Ovary (tissue), 7 donors: ENCODE measurements at regions not wholly inside any gene's neighbourhood (a gene's known extent, or its start where the extent isn't known, plus 50 kb on each side); places are given as distances from the start of the nearest gene placed in this dataset.

Experiments used
- DNase-seq, 5 donors: peaks; one replicate each; pipeline ENCODE4 v3.0.0-alpha.2; 2019 to 2020
- H3K27ac ChIP-seq, 2 donors: fragments of 200-600 bp; one replicate each; pipeline versions ENCODE4 v1.5.1 to v1.8.0; 2019 to 2022
- H3K27me3 ChIP-seq: fragments of 200-600 bp; one replicate; pipeline ENCODE4 v1.8.0; 2022
- H3K36me3 ChIP-seq: fragments of 200-600 bp; sonication (generic); one replicate; pipeline ENCODE4 v1.5.1; 2019
- H3K4me1 ChIP-seq: one replicate; pipeline ENCODE4 v1.8.1; 2013; ENCODE audit warnings: mild to moderate bottlenecking, moderate library complexity; ENCODE audit not compliant: insufficient read depth
- H3K4me3 ChIP-seq: fragments of 200-600 bp; sonication (generic); one replicate; pipeline ENCODE4 v1.5.1; 2017
- H3K9me3 ChIP-seq, 2 donors: fragments of 200-600 bp in 1 of 2; sonication (generic) in 1 of 2; one replicate each; pipeline versions ENCODE4 v1.5.1 to v1.8.1; 2013 to 2019; ENCODE audit warnings: mild to moderate bottlenecking in 1 of 2, moderate library complexity in 1 of 2
- EP300 ChIP-seq: sonication (generic); formaldehyde crosslinking; IDR thresholded peaks from one replicate; pipeline ENCODE4 v1.6.1; 2017; ENCODE audit warnings: antibody characterized with exemption
- POLR2A ChIP-seq: fragments of 450-650 bp; IDR thresholded peaks from one replicate; pipeline ENCODE4 v1.6.1; 2017; ENCODE audit warnings: antibody characterized with exemption, mild to moderate bottlenecking, moderate library complexity
- WGBS, 3 donors: extraction: QIAGEN DNeasy Blood & Tissue Kit in 1 of 3; methylation state at CpG; one replicate each; pipeline versions ENCODE4 v1.1.5 to v1.1.7; 2013 to 2017; 5-methylcytosine and 5-hydroxymethylcytosine counted together
- intact Hi-C, 4 donors: fragments of 100-400 bp; cut with DNase I; formaldehyde crosslinking; loops; one replicate each; pipeline versions ENCODE4 v1.11.0 to v1.15.1; 2022 to 2023
- TF ChIP-seq, protein P1 (sequence below), 3 donors: fragments of 450-650 bp in 2 of 3; fragments of 200-600 bp in 1 of 3; IDR thresholded peaks; one replicate each; pipeline versions ENCODE4 v1.5.1 to v1.8.0; 2016 to 2022; ENCODE audit warnings: antibody characterized with exemption in 3 of 3, mild to moderate bottlenecking in 1 of 3
- donor health status: DM: no; HTN: no; CAD: no; lungs with moderate emphysema.
- donor health status: DM: no; HTN: no; CAD: no.
- donor health status: Bipolar disorder and iron deficiency.
- donor health status: DM: no; HTN: no; CAD: no.
- donor health status: DM: yes; HTN: yes; CAD: no.

- no peaks in the 10 kb centered on the region for H3K36me3 ChIP-seq
- no peak for DNase-seq
- H3K4me3 ChIP-seq, result no peak overlapping the region
- no peaks in the 10 kb centered on the region for H3K9me3 ChIP-seq
- 62 to 65% (median 63%) methylated on average over 10 of the region's 10 CpGs for WGBS, 3 donors
- intact Hi-C loops, result no loop called here
- no peaks in the 10 kb centered on the region for H3K27me3 ChIP-seq
- H3K4me1 ChIP-seq, result no peaks in the 10 kb centered on the region
- TF ChIP-seq EP300 (no peak), POLR2A (no peak)
- TF ChIP-seq, protein P1, sequence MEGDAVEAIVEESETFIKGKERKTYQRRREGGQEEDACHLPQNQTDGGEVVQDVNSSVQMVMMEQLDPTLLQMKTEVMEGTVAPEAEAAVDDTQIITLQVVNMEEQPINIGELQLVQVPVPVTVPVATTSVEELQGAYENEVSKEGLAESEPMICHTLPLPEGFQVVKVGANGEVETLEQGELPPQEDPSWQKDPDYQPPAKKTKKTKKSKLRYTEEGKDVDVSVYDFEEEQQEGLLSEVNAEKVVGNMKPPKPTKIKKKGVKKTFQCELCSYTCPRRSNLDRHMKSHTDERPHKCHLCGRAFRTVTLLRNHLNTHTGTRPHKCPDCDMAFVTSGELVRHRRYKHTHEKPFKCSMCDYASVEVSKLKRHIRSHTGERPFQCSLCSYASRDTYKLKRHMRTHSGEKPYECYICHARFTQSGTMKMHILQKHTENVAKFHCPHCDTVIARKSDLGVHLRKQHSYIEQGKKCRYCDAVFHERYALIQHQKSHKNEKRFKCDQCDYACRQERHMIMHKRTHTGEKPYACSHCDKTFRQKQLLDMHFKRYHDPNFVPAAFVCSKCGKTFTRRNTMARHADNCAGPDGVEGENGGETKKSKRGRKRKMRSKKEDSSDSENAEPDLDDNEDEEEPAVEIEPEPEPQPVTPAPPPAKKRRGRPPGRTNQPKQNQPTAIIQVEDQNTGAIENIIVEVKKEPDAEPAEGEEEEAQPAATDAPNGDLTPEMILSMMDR (IDR thresholded peaks at IDR 0.05), result no peak
- no peak overlapping the region for H3K27ac ChIP-seq
Measured at GRCh38 chr11:34001557-34002064, 49.9 kb upstream of the CAPRIN1 start.

GRCh38 chr11:33999393-33999792 is 52.1 kb upstream of the CAPRIN1 start:
- no peak overlapping the region for H3K27ac ChIP-seq
- WGBS, 3 donors, result 51 to 65% (median 56%) methylated on average over 2 of the region's 2 CpGs
- no peaks in the 10 kb centered on the region for H3K27me3 ChIP-seq
- TF ChIP-seq EP300 (no peak), POLR2A (no peak)
- TF ChIP-seq, protein P1 (IDR thresholded peaks at IDR 0.05), result no peak
- no peak for DNase-seq
- no peaks in the 10 kb centered on the region for H3K36me3 ChIP-seq
- no peaks in the 10 kb centered on the region for H3K4me1 ChIP-seq
- H3K9me3 ChIP-seq, result no peaks in the 10 kb centered on the region
- no peak overlapping the region for H3K4me3 ChIP-seq
- intact Hi-C loops, result loop anchor here (5.0 to 10.0 kb wide), 3 partner anchors 173 to 365 kb away; no protein-coding TSS in a partner anchor

GRCh38 chr11:33997584-33998251 is 53.8 kb upstream of the CAPRIN1 start:
- intact Hi-C loops, result loop anchor here (5.0 to 10.0 kb wide), 3 partner anchors 175 to 367 kb away; no protein-coding TSS in a partner anchor

GRCh38 chr11:33996498-33997454 is 54.8 kb upstream of the CAPRIN1 start:
- Histone ChIP-seq H3K9me3 (no peaks in the 10 kb centered on the region), H3K4me1 (no peaks in the 10 kb centered on the region), H3K27ac (no peak overlapping the region), H3K4me3 (no peak overlapping the region), H3K27me3 (no peaks in the 10 kb centered on the region), H3K36me3 (no peaks in the 10 kb centered on the region)
- DNase-seq, result peak; percentile 36 to 71 (median 58)
- TF ChIP-seq, protein P1 (IDR thresholded peaks at IDR 0.05), result peak; percentile 40 to 62 (median 61)
- TF ChIP-seq EP300, result no peak
- WGBS, 3 donors, result 9 to 15% (median 14%) methylated on average over 25 of the region's 25 CpGs
- intact Hi-C loops, result loop anchor here (5.0 to 10.0 kb wide), 3 partner anchors 176 to 368 kb away; no protein-coding TSS in a partner anchor

More at GRCh38 chr11:33997584-33998251, 53.8 kb upstream of the CAPRIN1 start:
- no peaks in the 10 kb centered on the region for H3K4me1 ChIP-seq
- no peak for DNase-seq
- no peaks in the 10 kb centered on the region for H3K9me3 ChIP-seq
- TF ChIP-seq, protein P1 (IDR thresholded peaks at IDR 0.05), result no peak
- TF ChIP-seq EP300, result no peak
- no peak for TF ChIP-seq POLR2A
- no peaks in the 10 kb centered on the region for H3K27me3 ChIP-seq
- WGBS, 3 donors, result 44 to 46% (median 46%) methylated on average over 7 of the region's 7 CpGs
- H3K4me3 ChIP-seq, result no peak overlapping the region
- no peaks in the 10 kb centered on the region for H3K36me3 ChIP-seq
- no peak overlapping the region for H3K27ac ChIP-seq
